ENCODE measurements at regions not wholly inside any gene's neighbourhood (a gene's known extent, or its start where the extent isn't known, plus 50 kb on each side); places are given as distances from the start of the nearest gene placed in this dataset.
A peak's percentile ranks its signal among the peaks of the same experiment; 100 is the strongest.

DNA sequence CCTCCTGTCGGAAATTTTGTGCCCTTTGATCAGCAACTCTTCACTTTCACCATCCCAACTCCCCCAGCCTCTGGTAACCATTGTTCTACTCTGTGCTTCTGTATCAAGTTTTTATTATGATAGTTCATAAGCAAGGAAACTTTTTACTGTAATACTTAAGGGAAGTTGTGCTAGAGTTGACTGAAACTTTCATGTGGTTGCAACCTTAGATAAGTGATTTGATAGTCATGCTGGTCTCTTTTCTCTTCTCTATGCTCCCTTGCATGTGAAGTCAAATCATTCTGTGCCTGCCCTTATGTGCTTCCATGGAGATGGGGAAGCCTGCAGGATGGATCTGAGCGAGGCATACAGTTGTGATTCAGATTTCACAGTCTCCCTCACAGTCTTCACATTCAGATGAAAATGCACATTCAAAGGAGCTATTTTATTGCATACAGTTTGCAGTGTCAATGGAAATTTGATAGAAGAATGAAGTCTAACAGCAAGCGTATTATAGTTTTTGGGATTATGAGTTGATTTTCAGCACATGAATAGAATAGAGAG is 1428.3 kb upstream of the TENM3 start:
- H3K27me3 ChIP-seq = no peaks in the 10 kb centered on the region

DNA sequence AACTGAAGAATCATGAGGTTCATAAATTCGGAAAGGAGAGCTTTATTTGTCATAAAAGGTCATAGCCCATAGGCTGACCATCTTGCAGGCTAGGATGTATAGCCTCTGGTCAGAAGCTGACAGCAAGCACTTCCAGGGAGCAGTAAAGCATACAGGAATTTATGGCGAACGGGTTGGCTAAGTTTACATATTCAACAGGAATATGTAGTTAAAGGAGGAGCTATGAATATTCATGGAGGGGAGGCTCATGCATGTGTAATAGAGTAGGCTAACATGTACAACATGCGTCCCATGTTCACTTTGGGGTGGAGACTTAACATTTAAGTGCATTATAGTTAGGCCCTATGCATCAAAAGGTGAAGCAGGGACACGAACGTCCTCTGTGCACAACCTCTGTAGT is 1425.7 kb upstream of the TENM3 start:
- Histone ChIP-seq H3K27me3 (no peaks in the 10 kb centered on the region), H3K9me3 (no peaks in the 10 kb centered on the region), H3K27ac (no peak overlapping the region), H3K4me3 (no peak overlapping the region), H3K36me3 (replicated peaks in 1 of 2; ENCODE audit: insufficient read depth in 1 of 2, low read depth in 2 of 2) (no peaks in the 10 kb centered on the region), H3K4me1 (no peaks in the 10 kb centered on the region)
- no peak for DNase-seq
- TF ChIP-seq POLR2A (IDR thresholded peaks at IDR 0.05) = no peak
- TF ChIP-seq, protein P1, sequence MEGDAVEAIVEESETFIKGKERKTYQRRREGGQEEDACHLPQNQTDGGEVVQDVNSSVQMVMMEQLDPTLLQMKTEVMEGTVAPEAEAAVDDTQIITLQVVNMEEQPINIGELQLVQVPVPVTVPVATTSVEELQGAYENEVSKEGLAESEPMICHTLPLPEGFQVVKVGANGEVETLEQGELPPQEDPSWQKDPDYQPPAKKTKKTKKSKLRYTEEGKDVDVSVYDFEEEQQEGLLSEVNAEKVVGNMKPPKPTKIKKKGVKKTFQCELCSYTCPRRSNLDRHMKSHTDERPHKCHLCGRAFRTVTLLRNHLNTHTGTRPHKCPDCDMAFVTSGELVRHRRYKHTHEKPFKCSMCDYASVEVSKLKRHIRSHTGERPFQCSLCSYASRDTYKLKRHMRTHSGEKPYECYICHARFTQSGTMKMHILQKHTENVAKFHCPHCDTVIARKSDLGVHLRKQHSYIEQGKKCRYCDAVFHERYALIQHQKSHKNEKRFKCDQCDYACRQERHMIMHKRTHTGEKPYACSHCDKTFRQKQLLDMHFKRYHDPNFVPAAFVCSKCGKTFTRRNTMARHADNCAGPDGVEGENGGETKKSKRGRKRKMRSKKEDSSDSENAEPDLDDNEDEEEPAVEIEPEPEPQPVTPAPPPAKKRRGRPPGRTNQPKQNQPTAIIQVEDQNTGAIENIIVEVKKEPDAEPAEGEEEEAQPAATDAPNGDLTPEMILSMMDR (IDR thresholded peaks at IDR 0.05) = no peak
- no peak for ATAC-seq
- 52 to 55% methylated on average over 6 of the region's 6 CpGs for WGBS, 2 donors
- intact Hi-C loops (cut with DNase I) = no loop called here

More for the DNA sequence above, 1428.3 kb upstream of the TENM3 start:
- Histone ChIP-seq H3K4me1 (no peaks in the 10 kb centered on the region), H3K36me3 (replicated peaks in 1 of 2; ENCODE audit: insufficient read depth in 1 of 2, low read depth in 2 of 2) (no peaks in the 10 kb centered on the region), H3K9me3 (no peaks in the 10 kb centered on the region), H3K27ac (no peak overlapping the region), H3K4me3 (no peak overlapping the region)
- TF ChIP-seq, protein P1 (IDR thresholded peaks at IDR 0.05) = no peak
- no peak for TF ChIP-seq POLR2A (IDR thresholded peaks at IDR 0.05)
- intact Hi-C loops (cut with DNase I) = no loop called here
- DNase-seq (no peak), ATAC-seq (no peak)
- 57 to 60% methylated on average over 3 of the region's 3 CpGs for WGBS, 2 donors

DNA sequence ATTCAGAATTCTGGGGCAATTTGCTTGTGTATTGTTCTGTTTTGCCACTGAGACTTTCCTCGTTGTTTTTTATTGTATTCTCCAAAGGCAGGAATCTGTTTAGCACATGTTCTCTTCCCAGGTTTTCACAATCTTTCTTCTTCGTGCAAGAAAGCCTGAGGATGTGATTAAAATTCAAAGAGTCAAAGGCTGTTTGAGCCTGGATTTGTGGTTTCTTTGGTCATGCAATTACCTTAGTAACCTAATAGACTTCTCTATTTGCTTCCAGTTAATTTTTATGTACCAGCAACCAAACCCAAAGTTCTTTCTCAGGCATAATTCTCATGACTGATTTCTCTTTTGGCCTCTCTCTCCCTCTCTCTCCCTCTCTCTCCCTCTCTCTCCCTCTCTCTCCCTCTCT is 1420.1 kb upstream of the TENM3 start:
- ATAC-seq (no peak), DNase-seq (no peak)
- H3K4me1 ChIP-seq = no peaks in the 10 kb centered on the region
- H3K9me3 ChIP-seq = no peaks in the 10 kb centered on the region
- no peaks in the 10 kb centered on the region for H3K27me3 ChIP-seq
- intact Hi-C loops (cut with DNase I) = no loop called here
- no peaks in the 10 kb centered on the region for H3K36me3 ChIP-seq (replicated peaks in 1 of 2; ENCODE audit: insufficient read depth in 1 of 2, low read depth in 2 of 2)
- 19 to 29% methylated on average over 1 to 2 of the region's 2 CpGs for WGBS, 2 donors
- H3K27ac ChIP-seq = no peak overlapping the region
- H3K4me3 ChIP-seq = no peak overlapping the region
- no peak for TF ChIP-seq POLR2A (IDR thresholded peaks at IDR 0.05)
- TF ChIP-seq, protein P1 (IDR thresholded peaks at IDR 0.05) = no peak

DNA sequence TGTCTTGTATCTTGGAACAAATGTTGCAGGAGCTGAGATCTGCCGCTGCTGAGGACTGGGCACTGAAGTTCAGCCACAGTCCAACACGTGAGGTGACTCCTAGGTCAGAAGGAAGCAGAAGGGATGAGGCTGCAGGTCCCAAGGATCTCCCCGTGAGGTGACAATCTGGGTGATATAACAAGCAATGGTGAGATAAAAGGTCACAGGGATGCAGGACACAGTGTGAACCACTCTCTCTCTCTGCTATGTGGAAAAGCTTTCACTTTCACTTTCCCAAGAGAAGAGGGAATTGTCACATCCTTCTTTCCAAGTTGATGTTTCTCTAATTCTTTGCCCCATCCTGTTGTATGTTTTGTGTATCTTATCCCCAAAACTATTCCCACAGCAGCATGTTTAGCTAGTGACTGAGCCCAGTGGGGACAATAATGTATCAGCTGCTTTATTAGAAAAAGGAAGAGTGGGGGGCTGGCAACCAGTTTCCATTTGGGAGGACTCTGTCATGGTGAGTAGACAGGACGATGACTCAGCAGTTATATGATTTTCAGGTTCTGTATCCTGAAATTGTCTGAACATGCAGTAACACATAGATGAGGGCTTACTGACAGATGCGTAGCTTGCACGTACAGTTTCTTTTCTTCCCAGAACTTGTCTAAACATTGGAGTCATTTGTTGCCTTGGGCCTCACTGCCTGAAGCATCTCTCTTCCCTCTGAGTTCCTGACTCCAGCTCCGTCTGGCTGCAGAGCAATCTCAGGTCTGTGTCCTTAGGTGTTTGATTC is 1415.8 kb upstream of the TENM3 start:
- no peak for DNase-seq
- WGBS, 2 donors = 48 to 59% methylated on average over 7 of the region's 7 CpGs
- Histone ChIP-seq H3K36me3 (replicated peaks in 1 of 2; ENCODE audit: insufficient read depth in 1 of 2, low read depth in 2 of 2) (no peaks in the 10 kb centered on the region), H3K27ac (no peak overlapping the region), H3K9me3 (no peaks in the 10 kb centered on the region), H3K4me1 (no peaks in the 10 kb centered on the region), H3K27me3 (no peaks in the 10 kb centered on the region), H3K4me3 (no peak overlapping the region)
- intact Hi-C loops (cut with DNase I) = no loop called here
- TF ChIP-seq POLR2A (IDR thresholded peaks at IDR 0.05) = no peak
- TF ChIP-seq, protein P1 (IDR thresholded peaks at IDR 0.05) = no peak
- peak; percentile 30 for ATAC-seq
